Adrenal gland (tissue), 5 donors: ENCODE measurements at regions not wholly inside any gene's neighbourhood (a gene's known extent, or its start where the extent isn't known, plus 50 kb on each side); places are given as distances from the start of the nearest gene placed in this dataset.

Experiments
- CTCF ChIP-seq, 6 experiments: fragments of 450-650 bp in 4 of 6; fragments of 200-600 bp in 2 of 6; sonication (generic) in 1 of 6; IDR thresholded peaks; 1 replicate in 5 of 6; 2 replicates in 1 of 6; pipeline versions ENCODE4 v1.5.1 to v1.8.0; 2016 to 2021; ENCODE audit warnings: antibody characterized with exemption in 6 of 6, mild to moderate bottlenecking in 2 of 6, moderate library complexity in 1 of 6
- POLR2A ChIP-seq, 2 donors: fragments of 450-650 bp; IDR thresholded peaks; one replicate each; pipeline ENCODE4 v1.6.1; 2017; ENCODE audit warnings: antibody characterized with exemption in 2 of 2, mild to moderate bottlenecking in 2 of 2, moderate library complexity in 1 of 2
- donor health status: DM: no; HTN: no; CAD: no.

DNA sequence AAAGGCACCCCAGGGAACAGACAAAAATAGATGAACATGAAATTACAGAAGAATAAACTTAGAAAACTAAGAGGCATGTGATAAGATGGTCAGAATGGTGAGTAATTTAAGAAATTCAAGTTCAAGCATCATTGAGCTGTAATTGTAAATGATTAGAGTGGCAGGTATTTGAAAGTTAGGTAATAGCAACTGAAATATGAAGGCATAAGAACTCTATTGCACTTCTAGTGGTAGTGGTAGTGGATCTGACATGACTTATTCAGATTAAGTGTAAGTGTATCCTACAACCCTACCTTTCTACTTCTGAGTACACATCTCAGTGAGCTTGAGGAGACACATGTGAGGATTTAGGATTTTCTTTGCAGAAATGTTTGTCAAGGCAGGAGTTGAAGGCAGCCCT, 192.9 kb upstream of the RIOK2 start:
- TF ChIP-seq CTCF (IDR thresholded peaks at IDR 0.05) = no peak
- no peak for TF ChIP-seq POLR2A (IDR thresholded peaks at IDR 0.05)
